ENCODE measurements at regions not wholly inside any gene's neighbourhood (a gene's known extent, or its start where the extent isn't known, plus 50 kb on each side); places are given as distances from the start of the nearest gene placed in this dataset.
A peak's percentile ranks its signal among the peaks of the same experiment; 100 is the strongest.

- no peak for DNase-seq
Observed at GRCh38 chr10:4217187-4217586, 432.2 kb upstream of the KLF6 start.

GRCh38 chr10:4216726-4217125, 431.7 kb upstream of the KLF6 start:
- DNase-seq = no peak

- DNase-seq = no peak
Observed at GRCh38 chr10:4215963-4216575, 431.1 kb upstream of the KLF6 start.

GRCh38 chr10:4215485-4215884, 430.5 kb upstream of the KLF6 start:
- no peak for DNase-seq

DNA sequence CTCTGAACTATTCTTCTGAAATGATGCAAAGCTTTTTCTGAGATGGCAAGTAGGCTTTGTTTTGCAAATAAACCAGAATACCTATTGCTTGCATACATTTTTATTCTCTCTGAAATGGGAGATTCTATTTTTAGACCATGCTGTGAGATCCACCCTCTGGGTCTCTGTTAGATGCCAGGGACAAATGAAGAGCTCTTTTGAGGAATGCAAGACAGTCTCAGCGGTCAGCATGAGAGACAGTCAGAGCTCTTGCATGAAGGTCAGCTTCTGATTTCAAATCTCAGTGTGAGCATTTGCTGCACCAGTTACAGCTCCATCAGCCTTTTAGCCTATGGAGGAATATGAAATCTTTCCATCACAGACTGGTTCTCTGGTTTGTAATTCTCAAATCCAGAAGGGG, 429.9 kb upstream of the KLF6 start:
- no peak for DNase-seq

- DNase-seq = no peak
Observed at GRCh38 chr10:4213441-4213840, 428.4 kb upstream of the KLF6 start.

- no peak for DNase-seq
Observed at GRCh38 chr10:4212111-4212630, 427.2 kb upstream of the KLF6 start.

DNA sequence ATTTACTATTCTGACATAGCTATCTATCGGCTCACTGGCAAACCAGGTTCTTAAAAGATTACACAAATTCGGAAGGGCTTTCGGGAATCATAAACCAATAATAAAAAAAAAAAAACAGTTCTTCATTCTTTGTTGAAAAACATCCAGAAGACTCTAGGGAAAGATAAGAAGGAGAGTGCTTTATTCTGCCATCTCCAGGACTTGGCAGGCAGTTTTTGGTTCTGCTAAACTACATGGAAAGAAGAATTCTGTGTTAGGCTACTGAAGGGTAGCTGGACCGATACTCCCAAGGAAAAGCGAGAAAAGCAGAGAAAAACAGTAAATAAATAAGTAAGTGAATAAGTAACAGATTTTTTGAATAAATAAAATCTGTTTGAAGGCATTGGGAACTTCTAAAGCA, 423.5 kb upstream of the KLF6 start:
- DNase-seq = no peak

DNA sequence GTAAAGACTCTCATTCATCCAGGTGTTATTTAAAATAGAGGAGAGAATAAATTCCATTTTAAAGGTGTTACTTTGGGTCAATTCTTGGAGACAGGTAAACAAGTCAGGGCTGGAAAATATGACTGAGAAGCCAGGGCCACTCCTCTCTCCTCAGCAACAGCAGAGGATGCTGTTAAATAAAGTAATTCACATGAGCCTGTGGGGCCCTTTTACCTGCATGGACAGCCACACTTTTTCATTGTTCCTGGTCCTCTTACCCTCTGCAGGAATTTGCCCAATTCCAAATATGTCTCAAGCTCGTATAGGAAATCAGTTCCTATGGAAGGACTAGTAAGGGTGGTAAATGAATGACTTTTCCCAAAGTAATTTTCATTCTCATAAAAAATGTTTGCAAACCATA, 420.1 kb upstream of the KLF6 start:
- DNase-seq = no peak

DNA sequence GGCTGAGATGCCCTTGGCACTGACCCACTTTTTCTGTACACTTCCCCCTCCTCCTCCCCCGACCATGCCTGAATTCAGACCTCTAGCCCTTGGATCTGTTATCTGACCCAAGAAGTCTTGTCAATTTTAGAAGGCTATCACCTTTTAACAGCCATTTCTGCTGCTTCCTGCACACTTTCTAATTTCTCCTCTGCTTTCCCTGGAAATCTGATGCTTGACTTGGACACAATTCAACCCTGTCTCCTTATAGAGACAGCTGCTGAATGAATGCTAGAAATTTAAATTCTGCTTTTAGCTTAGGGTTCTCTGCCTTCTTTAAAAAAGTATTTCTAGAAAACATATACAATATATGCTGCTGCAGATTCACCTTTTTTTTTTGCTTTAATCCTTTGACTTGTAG, 417.9 kb upstream of the KLF6 start:
- no peak for DNase-seq

DNA sequence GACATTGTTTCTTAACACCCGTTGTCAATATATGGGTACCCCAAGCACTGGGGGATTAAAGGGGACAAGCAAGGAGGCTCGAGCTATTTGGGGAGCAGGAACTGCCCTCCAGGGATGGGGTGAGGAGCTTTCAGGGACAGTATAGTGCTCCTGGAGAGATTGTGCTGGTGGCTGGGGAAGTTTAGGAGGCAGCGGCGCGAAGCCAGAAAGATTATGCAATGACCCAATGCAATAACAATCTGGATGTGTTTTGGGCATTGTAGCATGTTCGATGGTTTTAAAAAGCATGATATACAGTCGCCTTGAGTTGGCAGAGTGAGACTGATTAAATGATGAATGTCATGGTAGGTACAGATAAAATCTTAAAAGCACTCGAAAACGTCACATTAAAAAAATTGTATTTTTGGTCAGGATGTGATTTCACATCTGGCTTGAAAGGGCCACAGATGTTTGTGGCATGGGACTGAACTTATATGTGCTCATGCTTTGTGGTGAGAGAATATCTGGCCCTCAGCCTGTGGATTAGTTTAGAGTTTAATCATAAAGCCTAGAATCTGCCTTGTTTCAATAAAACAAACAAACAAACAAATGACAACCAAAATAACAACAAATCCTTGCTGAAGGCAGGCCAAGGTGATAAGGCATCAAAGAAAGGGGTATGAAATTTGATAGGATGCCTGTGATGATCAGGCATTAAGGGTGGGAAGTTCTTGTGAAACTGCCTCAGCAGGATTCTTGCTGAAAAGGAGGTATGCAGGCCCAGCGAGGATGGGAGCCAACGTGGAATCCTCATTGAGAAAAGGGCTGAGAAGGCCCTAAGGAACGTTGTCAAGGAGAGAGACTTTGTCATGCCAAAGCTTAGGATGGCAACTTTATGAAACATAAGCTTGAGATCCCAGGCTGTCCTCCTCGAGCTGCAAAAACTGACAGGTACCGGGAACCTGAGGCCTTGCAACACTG, 417.1 kb upstream of the KLF6 start:
- DNase-seq = no peak

- DNase-seq = no peak
Observed at GRCh38 chr10:4199196-4199595, 414.2 kb upstream of the KLF6 start.

DNA sequence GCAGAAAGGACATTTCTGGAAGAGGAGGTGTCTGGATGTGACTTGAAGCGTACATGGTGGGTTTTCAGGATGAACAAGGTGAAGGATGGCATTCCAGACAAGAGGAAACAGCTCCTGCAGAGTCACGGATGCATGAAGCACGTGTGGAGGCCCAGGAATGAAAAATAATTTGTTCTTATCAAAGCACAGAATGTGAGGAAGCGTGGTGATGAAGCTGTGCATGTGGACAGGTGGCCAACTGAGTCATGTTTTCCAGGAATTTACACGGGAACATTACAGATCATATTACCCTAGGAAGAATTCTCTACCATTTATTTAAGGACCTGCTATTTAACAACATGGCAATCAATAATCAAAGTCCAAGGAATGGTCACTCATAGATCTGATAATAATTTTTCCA, 413.2 kb upstream of the KLF6 start:
- DNase-seq = no peak

DNA sequence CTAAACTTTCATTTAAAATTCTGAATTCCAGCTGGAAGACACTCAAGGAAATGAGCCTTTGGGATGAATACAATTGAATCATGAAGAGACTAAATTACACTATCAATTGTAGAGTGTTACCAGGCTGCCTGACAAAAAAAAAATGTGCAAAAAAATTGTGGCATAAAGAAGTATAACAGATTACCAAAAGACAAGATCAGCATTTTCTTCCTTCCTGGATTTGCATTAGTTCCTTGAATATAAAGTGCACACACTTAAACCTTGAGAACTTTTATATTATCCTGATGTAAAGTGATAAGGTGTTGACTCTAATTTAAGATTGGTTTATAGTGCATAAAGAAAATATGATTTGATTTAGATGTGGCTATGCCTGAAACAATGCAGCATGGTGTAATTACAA, 412.7 kb upstream of the KLF6 start:
- DNase-seq = no peak

DNA sequence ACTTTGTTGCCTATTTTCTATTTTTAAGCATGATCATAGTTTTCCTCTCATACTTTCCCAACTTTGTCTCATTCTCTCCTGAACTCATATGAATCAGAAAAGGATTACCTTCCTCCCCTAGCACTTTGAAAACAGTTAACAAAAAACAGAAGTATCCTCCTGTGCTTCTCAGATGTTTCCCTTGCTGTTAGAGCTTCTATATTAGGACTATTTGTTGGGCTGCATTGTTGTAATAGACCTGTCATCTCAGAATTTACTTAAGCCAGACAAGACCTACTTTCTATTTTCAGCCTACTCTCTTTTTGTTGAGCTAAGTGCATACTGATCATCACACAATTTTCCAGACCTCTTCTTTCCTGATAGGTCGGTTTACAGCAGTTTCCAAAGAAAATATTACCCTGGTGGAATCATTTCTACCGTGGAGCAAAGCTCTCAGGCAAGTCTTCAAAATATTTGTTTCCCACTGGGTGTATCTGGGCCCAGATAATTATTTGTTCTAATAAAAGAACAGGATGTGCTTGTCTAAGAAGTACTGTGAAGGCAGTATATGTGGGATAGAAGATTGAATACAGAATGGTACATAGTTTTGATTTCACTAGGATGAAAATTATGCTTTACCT, 411.9 kb upstream of the KLF6 start:
- no peak for DNase-seq

GRCh38 chr10:4196183-4196582, 411.2 kb upstream of the KLF6 start:
- no peak for DNase-seq

DNA sequence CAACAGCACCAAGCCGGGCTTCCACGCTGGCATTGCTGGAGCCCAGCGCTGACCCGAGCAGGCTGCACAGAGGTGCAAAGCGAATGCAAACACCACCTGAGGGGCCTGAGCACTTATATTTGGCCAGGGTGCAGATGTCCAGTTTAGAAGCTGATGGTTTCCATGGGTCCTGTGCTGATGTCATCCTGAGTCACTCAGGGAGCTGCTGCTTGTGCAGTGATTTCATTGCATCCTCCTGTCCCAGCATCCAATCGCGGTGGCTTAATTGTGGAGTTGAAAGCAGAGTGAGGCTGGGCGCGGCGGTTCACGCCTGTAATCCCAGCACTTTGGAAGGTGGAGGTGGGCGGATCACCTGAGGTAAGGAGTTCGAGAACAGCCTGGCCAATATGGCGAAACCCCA, 410.2 kb upstream of the KLF6 start:
- peak; percentile 3 for DNase-seq

DNA sequence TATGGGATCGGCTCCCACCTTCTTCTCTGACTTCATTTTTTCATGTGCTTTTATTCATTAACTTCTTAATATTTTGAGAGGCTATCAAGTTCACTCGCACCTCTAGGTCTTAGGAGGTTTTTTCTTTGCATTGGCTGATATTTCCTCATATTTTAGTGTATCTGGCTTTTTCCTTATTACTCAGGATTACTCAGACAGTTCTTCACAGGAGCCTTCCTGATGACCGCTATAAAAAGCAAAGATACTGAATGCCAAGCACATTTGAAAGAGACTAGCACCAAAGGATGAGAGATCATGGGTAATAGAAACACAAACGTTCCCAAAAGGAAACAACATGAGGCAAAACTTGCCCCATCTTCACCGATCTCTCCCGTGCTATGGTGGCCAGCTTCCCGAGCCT, 409.2 kb upstream of the KLF6 start:
- DNase-seq = no peak

DNA sequence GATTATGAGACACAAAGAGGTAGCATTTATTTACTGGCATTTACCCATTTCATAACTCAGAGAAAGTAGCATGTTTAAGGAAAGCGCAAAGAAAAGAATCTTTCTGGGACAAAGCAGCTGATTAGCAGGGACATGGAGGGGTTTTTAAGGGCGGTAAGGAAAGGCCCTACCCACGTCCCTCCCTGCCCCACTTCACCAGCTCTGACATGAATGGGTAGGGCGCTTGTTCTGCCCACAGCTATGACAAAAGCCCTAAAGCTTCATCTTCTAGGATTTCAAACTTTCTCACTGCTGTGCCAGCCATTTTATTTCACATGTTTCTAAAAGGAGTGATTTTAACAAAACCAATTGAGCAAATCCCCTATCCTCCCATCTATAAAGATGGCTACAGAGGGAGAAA, 406.9 kb upstream of the KLF6 start:
- no peak for DNase-seq

DNA sequence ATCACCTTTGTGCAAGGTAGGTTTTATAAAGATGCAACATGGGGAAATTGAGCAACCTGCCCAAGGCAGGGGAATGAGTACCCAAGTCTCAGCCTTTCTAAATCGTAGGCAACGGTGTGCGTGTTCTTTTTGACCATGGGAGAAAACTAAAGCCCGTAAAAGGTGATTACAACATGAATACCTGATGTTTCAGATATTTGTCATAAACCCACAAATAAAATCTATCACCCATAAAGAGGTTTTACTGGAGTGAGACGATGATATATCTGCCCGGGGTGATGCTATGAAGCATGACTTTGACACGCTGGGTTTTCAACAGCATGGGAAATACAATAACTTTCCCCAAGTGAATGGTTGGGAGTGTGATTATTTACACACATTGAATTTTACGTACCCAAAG, 406.3 kb upstream of the KLF6 start:
- no peak for DNase-seq

DNA sequence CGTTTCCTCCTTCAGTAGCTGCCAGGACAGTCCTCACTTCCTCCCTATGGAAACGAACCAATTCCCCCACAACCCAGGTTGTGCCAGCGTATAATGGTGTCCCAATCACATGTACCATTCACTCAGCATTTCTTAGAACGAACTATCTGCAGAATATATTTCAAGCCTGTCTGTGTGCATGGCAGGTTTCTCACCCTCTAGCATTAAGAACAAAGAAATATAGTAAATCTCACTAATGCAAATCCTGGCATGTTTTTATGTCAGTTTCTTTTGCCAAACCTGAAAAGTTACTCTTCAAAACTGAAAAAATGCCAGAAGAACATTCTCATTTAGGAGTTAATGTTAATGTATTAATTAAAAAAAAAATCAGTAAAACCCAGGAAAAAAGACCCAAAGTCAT, 405.9 kb upstream of the KLF6 start:
- DNase-seq = no peak

- DNase-seq = no peak
Observed at GRCh38 chr10:4189281-4189680, 404.3 kb upstream of the KLF6 start.

- DNase-seq = no peak
Observed at GRCh38 chr10:4188406-4188805, 403.4 kb upstream of the KLF6 start.

Measured in T1000 (cell line).